Upper lobe of left lung (tissue), 4 donors: ENCODE measurements at regions not wholly inside any gene's neighbourhood (a gene's known extent, or its start where the extent isn't known, plus 50 kb on each side); places are given as distances from the start of the nearest gene placed in this dataset.

Experiments
- POLR2A ChIP-seq, 4 donors: fragments of 450-650 bp; IDR thresholded peaks; one replicate each; pipeline ENCODE4 v1.5.1; 2016 to 2017; ENCODE audit warnings: antibody characterized with exemption in 4 of 4, mild to moderate bottlenecking in 2 of 4
- TF ChIP-seq, protein P1 (sequence below), 6 experiments: fragments of 450-650 bp in 4 of 6; fragments of 200-600 bp in 2 of 6; sonication (generic) in 2 of 6; IDR thresholded peaks; one replicate each; pipeline ENCODE4 v1.5.1; 2016 to 2019; ENCODE audit warnings: antibody characterized with exemption in 6 of 6

DNA sequence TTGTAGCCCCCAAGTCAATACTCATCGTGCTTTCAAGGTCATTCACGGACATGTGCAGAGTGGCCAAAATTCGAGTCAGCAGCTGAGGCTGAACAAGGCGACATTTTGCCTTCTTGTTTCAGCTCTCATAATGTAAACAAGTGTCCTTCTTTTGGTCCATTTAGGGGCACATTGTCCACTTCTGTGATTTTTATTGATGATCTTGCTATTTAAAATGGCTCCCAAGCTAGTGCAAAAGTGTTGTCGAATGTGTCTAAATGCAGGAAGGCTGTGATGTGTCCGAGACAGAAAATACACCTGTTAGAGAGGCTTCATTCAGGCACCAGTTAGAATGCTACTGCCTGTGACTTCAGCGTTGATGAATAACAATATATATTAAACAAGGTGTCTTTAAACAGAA is 405.9 kb downstream of the IRS2 start:
- TF ChIP-seq, protein P1, sequence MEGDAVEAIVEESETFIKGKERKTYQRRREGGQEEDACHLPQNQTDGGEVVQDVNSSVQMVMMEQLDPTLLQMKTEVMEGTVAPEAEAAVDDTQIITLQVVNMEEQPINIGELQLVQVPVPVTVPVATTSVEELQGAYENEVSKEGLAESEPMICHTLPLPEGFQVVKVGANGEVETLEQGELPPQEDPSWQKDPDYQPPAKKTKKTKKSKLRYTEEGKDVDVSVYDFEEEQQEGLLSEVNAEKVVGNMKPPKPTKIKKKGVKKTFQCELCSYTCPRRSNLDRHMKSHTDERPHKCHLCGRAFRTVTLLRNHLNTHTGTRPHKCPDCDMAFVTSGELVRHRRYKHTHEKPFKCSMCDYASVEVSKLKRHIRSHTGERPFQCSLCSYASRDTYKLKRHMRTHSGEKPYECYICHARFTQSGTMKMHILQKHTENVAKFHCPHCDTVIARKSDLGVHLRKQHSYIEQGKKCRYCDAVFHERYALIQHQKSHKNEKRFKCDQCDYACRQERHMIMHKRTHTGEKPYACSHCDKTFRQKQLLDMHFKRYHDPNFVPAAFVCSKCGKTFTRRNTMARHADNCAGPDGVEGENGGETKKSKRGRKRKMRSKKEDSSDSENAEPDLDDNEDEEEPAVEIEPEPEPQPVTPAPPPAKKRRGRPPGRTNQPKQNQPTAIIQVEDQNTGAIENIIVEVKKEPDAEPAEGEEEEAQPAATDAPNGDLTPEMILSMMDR (IDR thresholded peaks at IDR 0.05) = no peak
- TF ChIP-seq POLR2A (IDR thresholded peaks at IDR 0.05) = no peak
